ENCODE measurements at regions not wholly inside any gene's neighbourhood (a gene's known extent, or its start where the extent isn't known, plus 50 kb on each side); places are given as distances from the start of the nearest gene placed in this dataset.

DNA sequence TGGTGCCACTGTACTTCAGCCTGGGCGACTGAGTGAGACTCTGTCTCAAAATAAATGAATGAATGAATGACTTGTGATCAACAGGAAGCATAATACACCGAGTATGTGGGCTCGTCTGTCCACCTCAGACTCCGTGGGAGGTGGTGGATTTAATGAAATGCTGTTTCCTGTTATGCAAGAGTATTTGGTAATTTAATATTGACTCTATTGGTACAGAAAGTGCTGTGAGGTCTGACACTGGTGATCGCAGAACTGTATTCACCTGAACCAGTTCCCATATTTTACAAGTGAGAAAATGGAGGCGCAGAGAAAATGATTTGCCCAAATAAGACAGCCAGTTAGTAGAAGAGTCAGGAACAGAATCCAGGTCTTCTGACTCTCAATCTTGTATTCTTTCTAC, 423.3 kb downstream of the RAPGEF2 start:
- H3K4me3 ChIP-seq (ENCODE audit: low read length): no peak overlapping the region

DNA sequence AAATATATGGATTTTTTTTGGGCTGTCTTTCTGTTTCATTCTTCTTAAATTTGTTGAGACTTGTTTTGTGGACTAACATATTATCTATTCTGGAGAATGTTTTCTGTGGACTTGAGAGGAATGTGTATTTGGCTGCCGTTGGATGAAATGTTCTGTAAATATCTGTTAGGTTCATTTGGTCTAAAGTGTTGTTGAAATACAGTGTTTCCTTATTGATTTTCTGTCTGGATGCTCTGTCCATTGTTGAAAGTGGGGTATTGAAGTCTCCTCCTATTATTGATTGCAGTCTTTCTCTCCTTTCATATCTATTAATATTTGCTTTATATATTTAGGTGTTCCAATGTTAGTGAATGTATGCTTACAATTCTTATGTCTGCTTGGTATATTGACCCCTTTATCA, 431.8 kb downstream of the RAPGEF2 start:
- TF ChIP-seq, protein P1, sequence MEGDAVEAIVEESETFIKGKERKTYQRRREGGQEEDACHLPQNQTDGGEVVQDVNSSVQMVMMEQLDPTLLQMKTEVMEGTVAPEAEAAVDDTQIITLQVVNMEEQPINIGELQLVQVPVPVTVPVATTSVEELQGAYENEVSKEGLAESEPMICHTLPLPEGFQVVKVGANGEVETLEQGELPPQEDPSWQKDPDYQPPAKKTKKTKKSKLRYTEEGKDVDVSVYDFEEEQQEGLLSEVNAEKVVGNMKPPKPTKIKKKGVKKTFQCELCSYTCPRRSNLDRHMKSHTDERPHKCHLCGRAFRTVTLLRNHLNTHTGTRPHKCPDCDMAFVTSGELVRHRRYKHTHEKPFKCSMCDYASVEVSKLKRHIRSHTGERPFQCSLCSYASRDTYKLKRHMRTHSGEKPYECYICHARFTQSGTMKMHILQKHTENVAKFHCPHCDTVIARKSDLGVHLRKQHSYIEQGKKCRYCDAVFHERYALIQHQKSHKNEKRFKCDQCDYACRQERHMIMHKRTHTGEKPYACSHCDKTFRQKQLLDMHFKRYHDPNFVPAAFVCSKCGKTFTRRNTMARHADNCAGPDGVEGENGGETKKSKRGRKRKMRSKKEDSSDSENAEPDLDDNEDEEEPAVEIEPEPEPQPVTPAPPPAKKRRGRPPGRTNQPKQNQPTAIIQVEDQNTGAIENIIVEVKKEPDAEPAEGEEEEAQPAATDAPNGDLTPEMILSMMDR (IDR thresholded peaks at IDR 0.05; ENCODE audit: insufficient read depth, low read depth, low read length, missing control alignments): no peak
- no peak for DNase-seq (ENCODE audit: low read depth)
- H3K4me3 ChIP-seq (ENCODE audit: low read length): no peak overlapping the region

More for the DNA sequence above, 423.3 kb downstream of the RAPGEF2 start:
- TF ChIP-seq, protein P1 (IDR thresholded peaks at IDR 0.05; ENCODE audit: insufficient read depth, low read depth, low read length, missing control alignments): no peak
- peak; percentile 13 for DNase-seq (ENCODE audit: low read depth)

DNA sequence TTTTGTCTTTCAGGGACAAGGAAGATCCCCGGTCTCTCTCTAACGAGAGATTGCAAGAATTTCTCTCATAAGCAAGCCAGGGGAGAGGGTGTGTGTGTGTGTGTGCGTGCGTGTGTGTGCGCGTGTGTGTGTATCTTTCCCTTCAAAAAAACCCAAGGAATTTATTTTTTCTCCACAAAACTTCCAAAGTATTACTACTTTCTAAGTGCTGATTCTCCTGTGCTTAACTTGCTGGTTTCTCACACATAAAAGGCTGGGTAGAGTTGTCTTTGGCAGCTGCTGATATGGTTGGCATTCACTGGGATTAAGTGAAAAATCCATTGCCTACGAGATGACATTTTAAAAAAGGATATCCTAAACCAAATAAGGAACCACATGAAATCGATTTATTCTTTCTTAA, 435.7 kb downstream of the RAPGEF2 start:
- TF ChIP-seq, protein P1 (IDR thresholded peaks at IDR 0.05; ENCODE audit: insufficient read depth, low read depth, low read length, missing control alignments): no peak
- no peak for DNase-seq (ENCODE audit: low read depth)
- H3K4me3 ChIP-seq (ENCODE audit: low read length): no peak overlapping the region

DNA sequence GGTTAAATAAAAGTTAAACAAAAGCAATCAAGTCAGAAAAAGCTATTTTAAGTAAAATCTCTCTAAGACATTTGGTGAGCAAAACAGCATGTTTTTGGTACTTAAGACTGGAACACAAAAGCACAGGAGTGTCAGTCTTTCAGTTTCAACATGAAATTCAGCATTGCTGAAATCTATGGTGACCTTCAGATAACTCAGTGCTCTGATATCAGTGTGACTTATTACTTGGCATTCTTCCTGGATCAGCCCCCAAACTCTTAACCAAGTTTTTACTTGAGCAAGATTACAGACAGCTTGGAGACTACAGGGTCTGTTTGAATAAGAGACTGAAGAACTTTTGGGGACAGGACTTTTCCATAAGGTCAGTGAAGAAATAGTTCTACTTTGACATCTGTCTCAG, 437.2 kb downstream of the RAPGEF2 start:
- H3K4me3 ChIP-seq (ENCODE audit: low read length): no peak overlapping the region
- TF ChIP-seq, protein P1 (IDR thresholded peaks at IDR 0.05; ENCODE audit: insufficient read depth, low read depth, low read length, missing control alignments): no peak
- DNase-seq (ENCODE audit: low read depth): no peak

DNA sequence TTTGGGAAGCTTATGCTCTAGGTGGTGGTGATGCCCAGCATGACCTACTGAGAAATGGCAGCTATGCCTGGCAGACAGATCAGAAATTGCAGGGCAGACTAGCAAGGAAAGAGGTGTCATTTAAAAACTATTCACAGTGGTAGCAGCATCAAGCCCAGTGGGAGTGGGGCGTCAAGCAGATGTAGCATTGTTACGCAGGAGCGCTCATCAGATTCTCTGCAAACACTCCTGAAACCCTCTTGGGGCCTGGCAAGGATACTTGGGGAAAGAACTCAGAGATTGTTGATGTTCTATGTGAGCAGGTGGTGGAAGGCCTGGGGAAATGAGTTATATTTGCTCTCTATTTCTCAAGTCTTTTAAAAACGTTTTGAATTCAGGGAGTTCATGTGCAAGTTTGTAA, 437.6 kb downstream of the RAPGEF2 start:
- no peak overlapping the region for H3K4me3 ChIP-seq (ENCODE audit: low read length)
- TF ChIP-seq, protein P1 (IDR thresholded peaks at IDR 0.05; ENCODE audit: insufficient read depth, low read depth, low read length, missing control alignments): no peak
- DNase-seq (ENCODE audit: low read depth): no peak

DNA sequence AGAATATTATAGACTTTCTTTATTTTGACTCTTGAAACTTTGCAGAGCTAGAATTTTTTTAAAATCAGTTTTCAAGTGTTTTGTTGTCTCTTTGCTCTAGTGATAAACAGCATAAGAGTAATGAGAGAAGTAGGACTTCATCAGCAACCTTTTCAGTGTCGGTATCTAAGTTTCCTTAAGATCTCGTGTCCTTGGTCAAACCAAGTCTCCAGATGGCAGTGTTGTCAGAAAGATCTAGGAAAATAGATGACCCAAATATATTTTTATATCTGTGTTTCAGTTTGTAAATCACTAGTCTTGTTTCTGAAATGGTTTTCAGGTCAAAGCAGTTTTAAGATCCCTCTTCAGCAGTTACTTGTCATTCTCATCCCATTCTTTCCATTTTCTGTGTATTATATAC, 438.3 kb downstream of the RAPGEF2 start:
- no peak overlapping the region for H3K4me3 ChIP-seq (ENCODE audit: low read length)
- TF ChIP-seq, protein P1 (IDR thresholded peaks at IDR 0.05; ENCODE audit: insufficient read depth, low read depth, low read length, missing control alignments): no peak
- no peak for DNase-seq (ENCODE audit: low read depth)

DNA sequence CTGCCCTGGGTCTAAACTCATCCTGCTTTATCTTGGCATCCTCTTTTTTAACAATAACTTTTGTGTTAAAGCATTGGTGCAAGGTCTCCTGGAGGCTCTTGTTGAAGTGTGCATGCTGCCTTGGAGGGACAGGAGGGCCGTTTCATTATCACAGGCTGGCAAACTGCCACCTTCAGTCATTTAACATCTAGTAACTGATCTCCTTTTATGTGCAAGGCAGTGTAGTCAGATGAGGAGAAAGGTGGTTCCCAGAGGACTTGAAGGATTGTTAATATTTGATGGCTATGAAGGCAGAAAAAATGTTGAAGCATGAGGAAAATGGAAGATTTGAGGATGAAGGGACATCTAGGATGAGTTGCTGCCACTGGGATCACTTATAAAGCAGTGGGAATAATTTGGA, 439.4 kb downstream of the RAPGEF2 start:
- TF ChIP-seq, protein P1 (IDR thresholded peaks at IDR 0.05; ENCODE audit: insufficient read depth, low read depth, low read length, missing control alignments): no peak
- no peak for DNase-seq (ENCODE audit: low read depth)
- no peak overlapping the region for H3K4me3 ChIP-seq (ENCODE audit: low read length)
